Thoracic aorta (tissue), 2 donors: ENCODE measurements at regions not wholly inside any gene's neighbourhood (a gene's known extent, or its start where the extent isn't known, plus 50 kb on each side); places are given as distances from the start of the nearest gene placed in this dataset.

Source experiments
- ATAC-seq: fragments of 150-250 bp; one replicate; pipeline ENCODE4 v1.8.0; 2017; ENCODE audit warnings: low read depth; ENCODE audit not compliant: insufficient number of reproducible peaks, low FRiP score
- DNase-seq: peaks from one replicate; pipeline ENCODE4 v3.0.0-alpha.2; 2020; ENCODE audit warnings: low spot score
- H3K27ac ChIP-seq, 2 donors: fragments of 200-600 bp; sonication (generic); 1 replicate in 1 of 2; 2 replicates in 1 of 2; pipeline ENCODE4 v1.5.1; 2016; ENCODE audit warnings: mild to moderate bottlenecking in 2 of 2, moderate library complexity in 2 of 2
- H3K27me3 ChIP-seq: fragments of 200-600 bp; sonication (generic); replicated peaks from 2 replicates; pipeline ENCODE4 v1.6.0; 2016; ENCODE audit warnings: mild to moderate bottlenecking; ENCODE audit not compliant: insufficient read depth
- H3K36me3 ChIP-seq: fragments of 200-600 bp; sonication (generic); one replicate; pipeline ENCODE4 v1.5.1; 2016
- H3K4me1 ChIP-seq, 2 donors: fragments of 200-600 bp; sonication (generic); 1 replicate in 1 of 2; 2 replicates in 1 of 2; pipeline versions ENCODE4 v1.5.1 to v1.6.0; 2016; ENCODE audit warnings: low read depth in 2 of 2, mild to moderate bottlenecking in 1 of 2; ENCODE audit not compliant: control insufficient read depth in 1 of 2
- H3K4me3 ChIP-seq: fragments of 200-600 bp; sonication (generic); 2 replicates; pipeline ENCODE4 v1.5.1; 2016; ENCODE audit warnings: mild to moderate bottlenecking
- H3K9me3 ChIP-seq: fragments of 200-600 bp; sonication (generic); 2 replicates; pipeline ENCODE4 v1.5.1; 2016
- TF ChIP-seq, protein P1 (sequence below): fragments of 200-600 bp; sonication (generic); IDR thresholded peaks from one replicate; pipeline ENCODE4 v1.5.1; 2019; ENCODE audit warnings: antibody characterized with exemption

DNA sequence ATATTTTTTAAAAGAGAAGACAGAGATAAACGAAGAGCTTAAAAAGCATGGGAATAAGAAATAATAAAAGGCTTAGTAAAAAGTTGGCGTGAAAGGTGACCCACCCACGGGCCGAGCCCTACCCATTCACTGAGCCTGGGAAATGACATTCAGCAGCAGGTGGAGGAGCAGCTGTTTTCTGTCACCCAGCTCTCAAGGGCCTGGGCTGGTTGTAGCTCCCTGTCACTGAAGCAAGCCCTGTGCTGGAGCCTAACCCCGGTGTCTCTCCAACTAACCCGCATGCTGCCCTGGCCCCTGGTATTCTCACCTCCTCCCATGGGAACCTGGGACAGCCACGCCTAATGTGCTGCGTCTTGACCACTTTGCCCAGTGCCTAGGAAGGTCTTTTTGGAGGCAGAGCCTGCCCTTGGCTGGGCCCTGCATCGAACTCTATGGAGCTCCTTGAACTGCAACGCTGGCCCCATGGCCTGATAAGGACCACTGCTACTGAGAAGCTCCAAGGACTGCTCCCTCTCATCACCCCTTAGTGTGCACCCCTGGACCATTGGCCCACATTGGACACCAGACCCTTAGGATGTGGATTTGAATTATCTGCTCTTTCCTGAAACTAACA lies 68.8 kb upstream of the IYD start:
- no peak overlapping the region for H3K4me3 ChIP-seq
- no peaks in the 10 kb centered on the region for H3K27me3 ChIP-seq
- ATAC-seq (no peak), DNase-seq (no peak)
- no peaks in the 10 kb centered on the region for H3K4me1 ChIP-seq
- H3K9me3 ChIP-seq: peaks cover 9% of the 10 kb centered on the region
- TF ChIP-seq, protein P1, sequence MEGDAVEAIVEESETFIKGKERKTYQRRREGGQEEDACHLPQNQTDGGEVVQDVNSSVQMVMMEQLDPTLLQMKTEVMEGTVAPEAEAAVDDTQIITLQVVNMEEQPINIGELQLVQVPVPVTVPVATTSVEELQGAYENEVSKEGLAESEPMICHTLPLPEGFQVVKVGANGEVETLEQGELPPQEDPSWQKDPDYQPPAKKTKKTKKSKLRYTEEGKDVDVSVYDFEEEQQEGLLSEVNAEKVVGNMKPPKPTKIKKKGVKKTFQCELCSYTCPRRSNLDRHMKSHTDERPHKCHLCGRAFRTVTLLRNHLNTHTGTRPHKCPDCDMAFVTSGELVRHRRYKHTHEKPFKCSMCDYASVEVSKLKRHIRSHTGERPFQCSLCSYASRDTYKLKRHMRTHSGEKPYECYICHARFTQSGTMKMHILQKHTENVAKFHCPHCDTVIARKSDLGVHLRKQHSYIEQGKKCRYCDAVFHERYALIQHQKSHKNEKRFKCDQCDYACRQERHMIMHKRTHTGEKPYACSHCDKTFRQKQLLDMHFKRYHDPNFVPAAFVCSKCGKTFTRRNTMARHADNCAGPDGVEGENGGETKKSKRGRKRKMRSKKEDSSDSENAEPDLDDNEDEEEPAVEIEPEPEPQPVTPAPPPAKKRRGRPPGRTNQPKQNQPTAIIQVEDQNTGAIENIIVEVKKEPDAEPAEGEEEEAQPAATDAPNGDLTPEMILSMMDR: no peak
- H3K27ac ChIP-seq: no peak overlapping the region
- no peaks in the 10 kb centered on the region for H3K36me3 ChIP-seq

DNA sequence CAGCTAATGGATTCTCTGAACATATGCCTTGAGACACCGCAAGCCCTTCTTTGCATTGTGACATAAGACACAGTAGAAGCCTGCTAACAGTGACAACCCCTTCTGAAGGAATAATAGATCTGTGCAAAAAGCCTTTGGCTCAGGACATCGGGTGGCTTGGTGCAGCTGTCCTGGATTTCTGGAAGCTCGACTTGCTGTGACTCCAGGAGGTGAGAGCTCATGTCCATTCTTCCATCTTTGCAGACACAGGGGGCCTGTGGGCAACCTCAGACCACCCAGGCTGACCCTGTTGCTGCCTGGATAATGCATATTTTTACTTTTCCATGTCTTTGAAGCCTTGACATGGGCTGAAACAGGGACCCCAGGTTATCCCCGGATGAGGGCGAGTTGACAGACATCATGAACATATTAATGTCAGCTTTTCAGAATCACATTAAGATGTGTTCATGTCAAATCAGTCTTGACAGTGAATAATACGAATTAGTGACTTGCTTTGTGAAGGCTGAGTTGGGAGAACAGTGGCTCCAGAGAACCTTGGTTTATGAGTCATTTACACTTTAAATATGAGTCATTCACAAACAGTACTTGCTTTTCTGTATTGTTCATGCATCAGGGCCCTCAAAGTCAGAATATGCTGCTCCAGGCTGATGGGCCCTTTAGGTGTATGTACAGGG lies 66.8 kb upstream of the IYD start:
- no peak overlapping the region for H3K27ac ChIP-seq
- no peaks in the 10 kb centered on the region for H3K4me1 ChIP-seq
- DNase-seq: no peak
- peaks cover 6% of the 10 kb centered on the region for H3K9me3 ChIP-seq
- H3K27me3 ChIP-seq: no peaks in the 10 kb centered on the region
- TF ChIP-seq, protein P1: no peak
- no peaks in the 10 kb centered on the region for H3K36me3 ChIP-seq
- peak; percentile 23 for ATAC-seq
- no peak overlapping the region for H3K4me3 ChIP-seq

DNA sequence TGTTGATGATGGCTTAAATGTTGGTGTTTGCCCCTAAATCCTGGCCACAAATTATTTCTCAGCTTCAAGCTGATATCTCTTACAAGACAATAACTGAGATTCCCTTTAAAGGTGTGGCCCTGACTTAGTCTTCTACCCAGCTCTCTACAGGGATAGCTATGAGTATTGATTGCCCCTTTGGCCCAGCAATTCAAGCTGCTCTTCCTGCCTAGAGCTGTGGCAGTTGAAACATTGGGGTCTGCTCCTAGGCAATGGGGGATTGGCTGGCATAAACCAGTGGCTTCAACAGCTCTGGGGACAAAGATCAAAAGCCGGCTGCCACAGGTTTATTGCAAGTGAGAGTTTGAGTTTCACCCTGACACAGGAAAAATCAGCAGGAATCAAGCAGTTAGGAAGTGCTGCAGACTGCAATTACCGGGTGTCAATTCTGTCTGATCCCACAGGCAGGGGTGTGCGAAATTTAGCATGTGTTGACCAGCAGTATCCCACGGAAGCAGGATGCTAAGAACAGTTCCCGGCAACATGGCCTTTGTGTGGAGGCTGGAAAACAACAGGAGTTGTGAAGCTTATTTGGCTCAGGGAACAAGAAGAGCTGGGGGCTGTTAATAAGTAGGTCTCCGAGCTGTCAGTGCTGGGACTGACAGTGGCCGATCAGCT lies 66.2 kb upstream of the IYD start:
- Histone ChIP-seq H3K4me3 (no peak overlapping the region), H3K36me3 (no peaks in the 10 kb centered on the region), H3K27ac (no peak overlapping the region), H3K4me1 (no peaks in the 10 kb centered on the region), H3K27me3 (no peaks in the 10 kb centered on the region), H3K9me3 (no peaks in the 10 kb centered on the region)
- DNase-seq (no peak), ATAC-seq (no peak)
- TF ChIP-seq, protein P1: no peak

DNA sequence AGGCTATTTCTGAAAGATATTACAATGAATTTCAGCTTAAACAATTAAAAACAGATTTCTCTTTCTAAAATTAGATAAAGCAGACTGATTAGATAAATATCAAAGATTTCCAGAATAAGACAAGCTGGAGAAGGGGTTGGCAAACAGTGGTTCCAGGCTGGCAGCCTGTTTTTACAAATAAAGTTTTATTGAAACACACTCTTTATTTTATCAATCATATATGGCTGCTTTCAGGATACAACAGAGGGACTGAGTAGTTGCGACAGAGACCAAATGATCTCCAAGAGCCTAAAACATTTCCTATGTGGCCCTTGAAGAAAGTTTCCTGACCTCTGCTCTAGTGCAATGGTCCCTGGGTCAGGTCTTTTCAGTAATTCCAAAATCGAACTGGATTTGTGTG lies 65.6 kb upstream of the IYD start:
- Histone ChIP-seq H3K27me3 (no peaks in the 10 kb centered on the region), H3K9me3 (no peaks in the 10 kb centered on the region), H3K36me3 (no peaks in the 10 kb centered on the region), H3K4me1 (no peaks in the 10 kb centered on the region), H3K4me3 (no peak overlapping the region), H3K27ac (no peak overlapping the region)
- ATAC-seq (no peak), DNase-seq (no peak)
- TF ChIP-seq, protein P1: no peak

DNA sequence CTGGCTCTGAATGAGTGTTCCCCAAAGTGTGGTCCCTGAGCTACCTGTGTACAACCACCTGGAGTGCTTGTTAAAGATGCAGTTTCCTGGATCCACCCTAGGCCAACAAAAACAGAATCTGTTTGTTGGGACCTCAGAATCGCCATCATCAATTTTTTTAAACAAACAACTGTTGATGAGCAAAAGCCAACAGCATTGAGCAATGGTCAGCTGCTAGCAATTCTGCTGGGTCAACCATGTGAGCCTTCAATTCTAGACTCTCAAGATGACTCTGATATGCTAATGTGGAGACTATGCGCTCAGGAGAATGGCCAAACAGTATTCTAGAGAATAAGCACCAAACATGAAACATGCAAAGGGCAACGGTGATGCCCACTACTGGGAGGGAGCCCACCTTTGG lies 64.4 kb upstream of the IYD start:
- H3K4me3 ChIP-seq: no peak overlapping the region
- DNase-seq (no peak), ATAC-seq (no peak)
- no peaks in the 10 kb centered on the region for H3K9me3 ChIP-seq
- TF ChIP-seq, protein P1: no peak
- no peak overlapping the region for H3K27ac ChIP-seq
- H3K4me1 ChIP-seq: no peaks in the 10 kb centered on the region
- no peaks in the 10 kb centered on the region for H3K27me3 ChIP-seq
- H3K36me3 ChIP-seq: no peaks in the 10 kb centered on the region
